ENCODE measurements at regions not wholly inside any gene's neighbourhood (a gene's known extent, or its start where the extent isn't known, plus 50 kb on each side); places are given as distances from the start of the nearest gene placed in this dataset.

- TF ChIP-seq CTCF (IDR thresholded peaks at IDR 0.05) (no peak), EP300 (IDR thresholded peaks at IDR 0.05) (no peak), POLR2AphosphoS5 (IDR thresholded peaks at IDR 0.05) (no peak), POLR2A (IDR thresholded peaks at IDR 0.05) (no peak)
Observed at GRCh38 chrX:8323356-8323755, 141.3 kb upstream of the VCX3B start.

Data from upper lobe of left lung (tissue), 4 donors.